SK-N-SH treated with all-trans-retinoic acid at 6 μM for 48 hours (cell line): ENCODE measurements at regions not wholly inside any gene's neighbourhood (a gene's known extent, or its start where the extent isn't known, plus 50 kb on each side); places are given as distances from the start of the nearest gene placed in this dataset.

ENCODE experiments used
- BACH2 ChIP-seq: fragments of 250-450 bp; sonication (Bioruptor Pico); IDR thresholded peaks from 2 replicates; pipeline ENCODE4 v1.9.0; 2021; ENCODE audit warnings: mild to moderate bottlenecking, borderline replicate concordance
- CSDC2 ChIP-seq: fragments of 250-450 bp; sonication (Bioruptor Pico); IDR thresholded peaks from 2 replicates; pipeline ENCODE4 v1.5.0; 2020; ENCODE audit warnings: mild to moderate bottlenecking, moderate library complexity
- CSRNP3 ChIP-seq: fragments of 250-450 bp; sonication (Bioruptor Pico); IDR thresholded peaks from 2 replicates; pipeline ENCODE4 v1.5.1; 2021; ENCODE audit warnings: mild to moderate bottlenecking, moderate library complexity
- GLIS3 ChIP-seq: fragments of 250-450 bp; sonication (Bioruptor Pico); IDR thresholded peaks from 2 replicates; pipeline ENCODE4 v1.5.0; 2020; ENCODE audit warnings: mild to moderate bottlenecking, moderate library complexity
- ISL1 ChIP-seq: fragments of 250-450 bp; sonication (Bioruptor Pico); IDR thresholded peaks from 2 replicates; pipeline ENCODE4 v2.1.2; 2022; ENCODE audit warnings: mild to moderate bottlenecking, moderate library complexity
- PATZ1 ChIP-seq: fragments of 250-450 bp; sonication (Bioruptor Pico); IDR thresholded peaks from 2 replicates; pipeline ENCODE4 v1.8.0; 2020; ENCODE audit warnings: mild to moderate bottlenecking, moderate library complexity, borderline replicate concordance
- PPARA ChIP-seq: fragments of 250-450 bp; sonication (Bioruptor Pico); IDR thresholded peaks from 2 replicates; pipeline ENCODE4 v1.5.0; 2020; ENCODE audit warnings: mild to moderate bottlenecking, borderline replicate concordance
- TOX ChIP-seq: fragments of 250-450 bp; sonication (Bioruptor Pico); IDR thresholded peaks from 2 replicates; pipeline ENCODE4 v1.8.0; 2021; ENCODE audit warnings: mild to moderate bottlenecking, moderate library complexity, borderline replicate concordance
- TSHZ2 ChIP-seq: fragments of 250-450 bp; sonication (Bioruptor Pico); IDR thresholded peaks from 2 replicates; pipeline ENCODE4 v1.5.0; 2020; ENCODE audit warnings: mild to moderate bottlenecking, moderate library complexity
- ZC3H10 ChIP-seq: fragments of 250-450 bp; sonication (Bioruptor Pico); IDR thresholded peaks from 2 replicates; pipeline ENCODE4 v1.5.1; 2021; ENCODE audit warnings: mild to moderate bottlenecking, moderate library complexity
- ZFP30 ChIP-seq: fragments of 450-650 bp; formaldehyde crosslinking; IDR thresholded peaks from 2 replicates; pipeline ENCODE4 v1.5.0; 2022; ENCODE audit warnings: mild to moderate bottlenecking, moderate library complexity
- ZNF8 ChIP-seq: fragments of 450-650 bp; formaldehyde crosslinking; IDR thresholded peaks from 2 replicates; pipeline ENCODE4 v1.5.0; 2020; ENCODE audit warnings: mild to moderate bottlenecking, moderate library complexity

GRCh38 chr15:69530991-69531664 is 78.5 kb downstream of the RPLP1 start:
- TF ChIP-seq ISL1 (CRISPR knock-in tag): no peak
- no peak for TF ChIP-seq BACH2 (CRISPR knock-in tag)
- TF ChIP-seq ZC3H10 (CRISPR knock-in tag): no peak
- no peak for TF ChIP-seq ZFP30
- TF ChIP-seq TOX (CRISPR knock-in tag): no peak
- no peak for TF ChIP-seq TSHZ2 (CRISPR knock-in tag)
- TF ChIP-seq CSRNP3 (CRISPR knock-in tag): no peak
- TF ChIP-seq PPARA (CRISPR knock-in tag): no peak
- no peak for TF ChIP-seq GLIS3 (CRISPR knock-in tag)
- no peak for TF ChIP-seq PATZ1 (CRISPR knock-in tag)
- TF ChIP-seq CSDC2 (CRISPR knock-in tag): no peak
- TF ChIP-seq ZNF8 (CRISPR knock-in tag): no peak
